ENCODE measurements at regions not wholly inside any gene's neighbourhood (a gene's known extent, or its start where the extent isn't known, plus 50 kb on each side); places are given as distances from the start of the nearest gene placed in this dataset.

- DNase-seq: no peak
Measured at GRCh38 chr14:31944256-31945073, 132.6 kb upstream of the ARHGAP5 start.

GRCh38 chr14:31945074-31945613, 132.0 kb upstream of the ARHGAP5 start:
- no peak for DNase-seq

- DNase-seq: no peak
Measured at GRCh38 chr14:31945701-31946100, 131.4 kb upstream of the ARHGAP5 start.

GRCh38 chr14:31947076-31947475, 130.0 kb upstream of the ARHGAP5 start:
- no peak for DNase-seq

GRCh38 chr14:31947680-31948595, 129.2 kb upstream of the ARHGAP5 start:
- no peak for DNase-seq

GRCh38 chr14:31949709-31950108, 127.4 kb upstream of the ARHGAP5 start:
- DNase-seq: no peak

GRCh38 chr14:31950331-31950730, 126.8 kb upstream of the ARHGAP5 start:
- DNase-seq: no peak

- DNase-seq: no peak
Measured at GRCh38 chr14:31950764-31951637, 126.1 kb upstream of the ARHGAP5 start.

- no peak for DNase-seq
Measured at GRCh38 chr14:31951638-31951964, 125.5 kb upstream of the ARHGAP5 start.

GRCh38 chr14:31952573-31952972, 124.5 kb upstream of the ARHGAP5 start:
- no peak for DNase-seq

GRCh38 chr14:31953210-31953609, 123.9 kb upstream of the ARHGAP5 start:
- no peak for DNase-seq

GRCh38 chr14:31954991-31955390, 122.1 kb upstream of the ARHGAP5 start:
- no peak for DNase-seq

- no peak for DNase-seq
Measured at GRCh38 chr14:31955936-31956579, 121.0 kb upstream of the ARHGAP5 start.

- no peak for DNase-seq
Measured at GRCh38 chr14:31957565-31957964, 119.5 kb upstream of the ARHGAP5 start.

GRCh38 chr14:31960039-31960438, 117.1 kb upstream of the ARHGAP5 start:
- no peak for DNase-seq

- DNase-seq: no peak
Measured at GRCh38 chr14:31961896-31962295, 115.2 kb upstream of the ARHGAP5 start.

GRCh38 chr14:31962920-31963319, 114.2 kb upstream of the ARHGAP5 start:
- no peak for DNase-seq

- DNase-seq: no peak
Measured at GRCh38 chr14:31963587-31963986, 113.5 kb upstream of the ARHGAP5 start.

- DNase-seq: no peak
Measured at GRCh38 chr14:31964490-31964889, 112.6 kb upstream of the ARHGAP5 start.

- DNase-seq: no peak
Measured at GRCh38 chr14:31965071-31965734, 111.9 kb upstream of the ARHGAP5 start.

- DNase-seq: no peak
Measured at GRCh38 chr14:31965735-31966598, 111.1 kb upstream of the ARHGAP5 start.

Data from GDM1 (cell line).